Upper lobe of left lung (tissue), 6 donors: ENCODE measurements at regions not wholly inside any gene's neighbourhood (a gene's known extent, or its start where the extent isn't known, plus 50 kb on each side); places are given as distances from the start of the nearest gene placed in this dataset.

Experiments used
- ATAC-seq, 2 donors: fragments of 200-7000 bp; cut with Tn5 transposase; one replicate each; pipeline ENCODE4 v1.9.1; 2022; ENCODE audit warnings: mild to moderate bottlenecking in 2 of 2, moderate library complexity in 2 of 2; ENCODE audit not compliant: low FRiP score in 2 of 2
- DNase-seq, 2 donors: peaks; one replicate each; pipeline ENCODE4 v3.0.0-alpha.2; 2019 to 2020
- H3K27ac ChIP-seq, 4 donors: fragments of 200-600 bp; sonication (generic); one replicate each; pipeline ENCODE4 v1.5.1; 2016 to 2019
- H3K27me3 ChIP-seq, 4 donors: fragments of 200-600 bp; sonication (generic); one replicate each; pipeline ENCODE4 v1.5.1; 2017 to 2019
- H3K36me3 ChIP-seq, 4 donors: fragments of 200-600 bp; sonication (generic); one replicate each; pipeline ENCODE4 v1.5.1; 2016 to 2019
- H3K4me1 ChIP-seq, 4 donors: fragments of 200-600 bp; sonication (generic); one replicate each; pipeline ENCODE4 v1.5.1; 2018 to 2019
- H3K4me3 ChIP-seq, 4 donors: fragments of 200-600 bp; sonication (generic); one replicate each; pipeline ENCODE4 v1.5.1; 2017 to 2019; ENCODE audit warnings: mild to moderate bottlenecking in 2 of 4, moderate library complexity in 1 of 4
- H3K9me3 ChIP-seq, 4 donors: fragments of 200-600 bp; sonication (generic); one replicate each; pipeline ENCODE4 v1.5.1; 2018 to 2019
- EP300 ChIP-seq, 4 donors: sonication (generic); formaldehyde crosslinking; IDR thresholded peaks; one replicate each; pipeline ENCODE4 v1.5.1; 2017; ENCODE audit warnings: antibody characterized with exemption in 4 of 4, control low read depth in 2 of 4
- POLR2A ChIP-seq, 4 donors: fragments of 450-650 bp; IDR thresholded peaks; one replicate each; pipeline ENCODE4 v1.5.1; 2016 to 2017; ENCODE audit warnings: antibody characterized with exemption in 4 of 4, mild to moderate bottlenecking in 2 of 4
- POLR2AphosphoS5 ChIP-seq, 2 donors: sonication (generic); formaldehyde crosslinking; IDR thresholded peaks; one replicate each; pipeline ENCODE4 v1.5.1; 2017; ENCODE audit warnings: antibody characterized with exemption in 2 of 2
- WGBS, 2 donors: methylation state at CpG; one replicate each; pipeline ENCODE4 v1.1.5; 2017 to 2018; 5-methylcytosine and 5-hydroxymethylcytosine counted together
- TF ChIP-seq, protein P1 (sequence below), 6 experiments: fragments of 450-650 bp in 4 of 6; fragments of 200-600 bp in 2 of 6; sonication (generic) in 2 of 6; IDR thresholded peaks; one replicate each; pipeline ENCODE4 v1.5.1; 2016 to 2019; ENCODE audit warnings: antibody characterized with exemption in 6 of 6
- donor health status: DM: no; HTN: no; CAD: no; lungs with moderate emphysema.
- donor health status: DM: no; HTN: yes; CAD: no; lungs with severe emphysema.

DNA sequence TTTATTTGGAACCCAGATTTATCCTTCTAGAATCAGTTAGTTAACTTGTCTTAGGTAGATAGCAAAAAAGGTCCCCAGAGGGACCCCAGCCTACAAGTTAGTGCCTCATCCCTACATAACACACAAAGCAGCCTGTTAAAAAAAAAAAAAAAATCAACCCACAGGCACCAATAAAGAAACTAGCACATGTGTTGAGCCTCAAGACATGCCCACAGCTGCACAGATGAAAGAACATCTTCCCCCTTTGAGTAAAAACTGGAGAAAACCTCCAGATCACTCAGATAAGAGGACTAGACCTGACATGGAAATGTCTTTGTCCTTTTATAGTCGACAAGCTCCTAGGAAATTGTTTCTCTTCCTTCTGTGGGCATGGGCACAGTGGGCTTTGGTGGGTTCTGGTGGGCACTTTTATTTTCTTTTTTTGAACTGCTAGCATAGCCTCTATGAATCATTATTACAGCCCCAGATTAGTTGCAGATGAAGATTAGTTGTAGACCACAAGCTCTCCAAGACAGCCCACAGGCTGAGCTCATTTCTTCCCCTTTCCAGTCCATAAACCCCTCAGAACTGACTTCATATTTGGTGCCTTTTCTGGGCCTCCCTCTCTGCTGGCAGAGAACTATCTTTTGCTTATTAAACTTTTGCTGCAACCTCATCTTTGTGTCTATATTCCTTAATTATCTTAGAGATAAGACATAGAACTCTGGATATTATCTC is 427.1 kb downstream of the KDM5D start:
- TF ChIP-seq EP300 (IDR thresholded peaks at IDR 0.05), result no peak
- 63% methylated on average over 1 of the region's 1 CpG; no CpG with 5 or more reads in 1 of the 2 donors for WGBS, 2 donors
- no peak for DNase-seq
- Histone ChIP-seq H3K27me3 (no peaks in the 10 kb centered on the region), H3K4me3 (no peak overlapping the region), H3K36me3 (no peaks in the 10 kb centered on the region), H3K4me1 (no peaks in the 10 kb centered on the region), H3K9me3 (peaks cover 0 to 3% (median 0%) of the 10 kb centered on the region in 4 donors), H3K27ac (no peak overlapping the region)
- ATAC-seq, result no peak

DNA sequence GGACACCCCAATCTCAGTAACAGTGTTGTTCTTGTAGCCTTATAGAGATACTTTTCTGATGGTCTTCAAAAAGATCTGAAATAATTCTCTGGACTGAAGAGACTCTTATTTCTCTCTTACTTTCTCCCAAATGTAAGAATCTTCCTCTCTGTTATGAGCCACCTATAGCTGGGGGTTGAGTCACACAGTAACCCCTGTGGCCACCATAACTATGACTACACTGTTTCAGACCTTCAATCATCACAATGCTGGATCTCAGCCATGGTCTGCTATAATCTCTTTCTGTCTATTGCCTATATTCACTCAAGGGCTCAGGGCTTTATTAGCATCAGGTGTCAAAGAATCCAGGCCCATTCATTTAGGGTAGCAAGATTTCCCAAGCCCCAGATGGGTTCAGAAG is 436.9 kb downstream of the KDM5D start:
- TF ChIP-seq, protein P1, sequence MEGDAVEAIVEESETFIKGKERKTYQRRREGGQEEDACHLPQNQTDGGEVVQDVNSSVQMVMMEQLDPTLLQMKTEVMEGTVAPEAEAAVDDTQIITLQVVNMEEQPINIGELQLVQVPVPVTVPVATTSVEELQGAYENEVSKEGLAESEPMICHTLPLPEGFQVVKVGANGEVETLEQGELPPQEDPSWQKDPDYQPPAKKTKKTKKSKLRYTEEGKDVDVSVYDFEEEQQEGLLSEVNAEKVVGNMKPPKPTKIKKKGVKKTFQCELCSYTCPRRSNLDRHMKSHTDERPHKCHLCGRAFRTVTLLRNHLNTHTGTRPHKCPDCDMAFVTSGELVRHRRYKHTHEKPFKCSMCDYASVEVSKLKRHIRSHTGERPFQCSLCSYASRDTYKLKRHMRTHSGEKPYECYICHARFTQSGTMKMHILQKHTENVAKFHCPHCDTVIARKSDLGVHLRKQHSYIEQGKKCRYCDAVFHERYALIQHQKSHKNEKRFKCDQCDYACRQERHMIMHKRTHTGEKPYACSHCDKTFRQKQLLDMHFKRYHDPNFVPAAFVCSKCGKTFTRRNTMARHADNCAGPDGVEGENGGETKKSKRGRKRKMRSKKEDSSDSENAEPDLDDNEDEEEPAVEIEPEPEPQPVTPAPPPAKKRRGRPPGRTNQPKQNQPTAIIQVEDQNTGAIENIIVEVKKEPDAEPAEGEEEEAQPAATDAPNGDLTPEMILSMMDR (IDR thresholded peaks at IDR 0.05), result no peak
- TF ChIP-seq EP300 (IDR thresholded peaks at IDR 0.05), result no peak
- no peak for TF ChIP-seq POLR2AphosphoS5 (IDR thresholded peaks at IDR 0.05)
- no peak for TF ChIP-seq POLR2A (IDR thresholded peaks at IDR 0.05)
- H3K4me1 ChIP-seq, result no peaks in the 10 kb centered on the region
- H3K4me3 ChIP-seq, result no peak overlapping the region
- no peak for ATAC-seq
- H3K9me3 ChIP-seq, result no peaks in the 10 kb centered on the region
- H3K27me3 ChIP-seq, result no peaks in the 10 kb centered on the region
- no peak overlapping the region for H3K27ac ChIP-seq
- H3K36me3 ChIP-seq, result no peaks in the 10 kb centered on the region
- no peak for DNase-seq

DNA sequence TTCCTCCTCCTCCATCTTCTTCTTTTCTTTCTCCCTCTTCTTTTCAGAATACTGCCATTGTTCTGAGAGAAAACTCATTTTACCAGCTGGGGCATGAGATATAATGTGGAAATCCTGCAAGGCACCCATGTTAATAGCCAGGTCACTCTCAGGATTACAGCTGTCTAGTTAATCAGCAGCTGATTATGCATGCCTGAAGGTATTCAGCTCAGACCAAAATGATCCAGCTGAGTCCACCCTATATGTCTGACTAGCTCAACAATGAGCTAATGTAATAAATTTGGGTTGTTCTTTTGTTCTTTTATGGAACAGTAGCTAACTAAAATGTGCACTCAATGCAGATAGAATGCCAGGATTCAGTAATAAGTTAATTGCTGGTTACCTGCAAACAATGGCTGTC is 441.4 kb downstream of the KDM5D start:
- Histone ChIP-seq H3K27ac (no peak overlapping the region), H3K4me3 (no peak overlapping the region), H3K27me3 (no peaks in the 10 kb centered on the region), H3K36me3 (no peaks in the 10 kb centered on the region), H3K4me1 (no peaks in the 10 kb centered on the region), H3K9me3 (no peaks in the 10 kb centered on the region)
- TF ChIP-seq POLR2AphosphoS5 (IDR thresholded peaks at IDR 0.05) (no peak), EP300 (IDR thresholded peaks at IDR 0.05) (no peak), POLR2A (IDR thresholded peaks at IDR 0.05) (no peak)
- TF ChIP-seq, protein P1 (IDR thresholded peaks at IDR 0.05), result no peak
- no peak for DNase-seq
- ATAC-seq, result no peak

DNA sequence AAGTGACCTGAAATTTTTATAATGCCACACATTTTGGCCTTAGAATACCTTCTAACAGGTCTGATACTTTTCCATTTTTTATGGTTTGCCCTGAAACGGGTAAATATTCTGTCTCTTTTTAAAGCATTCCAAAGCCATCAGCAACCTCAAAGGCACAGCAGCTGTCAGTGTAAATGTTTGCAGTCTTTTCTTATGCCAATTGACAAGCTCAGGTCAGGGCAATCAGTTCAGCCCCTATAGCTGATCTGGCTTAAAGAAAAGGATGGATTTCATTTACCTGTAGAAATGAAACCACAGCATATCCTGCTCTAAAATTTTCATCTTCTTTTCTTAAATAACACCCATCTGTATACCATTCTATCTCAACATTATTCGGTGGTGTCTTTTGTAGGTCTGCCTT is 453.6 kb downstream of the KDM5D start:
- Histone ChIP-seq H3K27me3 (no peaks in the 10 kb centered on the region), H3K27ac (no peak overlapping the region), H3K4me1 (no peaks in the 10 kb centered on the region), H3K4me3 (no peak overlapping the region), H3K9me3 (no peaks in the 10 kb centered on the region), H3K36me3 (no peaks in the 10 kb centered on the region)
- DNase-seq, result no peak
- ATAC-seq, result no peak
- WGBS, 2 donors, result 28% methylated on average over 2 of the region's 2 CpGs; no CpG with 5 or more reads in 1 of the 2 donors
- no peak for TF ChIP-seq EP300 (IDR thresholded peaks at IDR 0.05)
- no peak for TF ChIP-seq POLR2A (IDR thresholded peaks at IDR 0.05)
- TF ChIP-seq, protein P1 (IDR thresholded peaks at IDR 0.05), result no peak
- no peak for TF ChIP-seq POLR2AphosphoS5 (IDR thresholded peaks at IDR 0.05)

DNA sequence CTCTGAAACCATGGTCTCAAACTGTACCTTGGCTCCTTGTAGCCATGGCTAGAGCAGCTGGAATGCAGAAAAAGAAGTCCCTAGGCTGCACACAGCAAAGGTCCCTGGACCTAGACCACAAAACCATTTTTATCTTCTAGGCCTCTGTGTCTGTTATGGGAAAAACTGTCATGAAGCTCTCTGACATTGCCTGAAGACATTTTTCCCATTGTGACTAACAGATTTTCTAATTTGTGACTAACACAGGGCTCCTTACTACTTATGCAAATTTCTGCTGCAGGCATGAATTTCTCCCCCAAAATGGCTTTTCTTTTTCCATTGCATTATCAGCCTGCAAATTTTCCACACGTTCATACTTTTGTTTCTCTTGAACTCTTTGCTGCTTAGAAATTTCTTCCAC is 470.4 kb downstream of the KDM5D start:
- Histone ChIP-seq H3K4me3 (no peak overlapping the region), H3K27me3 (no peaks in the 10 kb centered on the region), H3K4me1 (no peaks in the 10 kb centered on the region), H3K36me3 (no peaks in the 10 kb centered on the region), H3K27ac (no peak overlapping the region), H3K9me3 (no peaks in the 10 kb centered on the region)
- TF ChIP-seq POLR2AphosphoS5 (IDR thresholded peaks at IDR 0.05) (no peak), POLR2A (IDR thresholded peaks at IDR 0.05) (no peak), EP300 (IDR thresholded peaks at IDR 0.05) (no peak)
- TF ChIP-seq, protein P1 (IDR thresholded peaks at IDR 0.05), result no peak
- 61% methylated on average over 1 of the region's 1 CpG; no CpG with 5 or more reads in 1 of the 2 donors for WGBS, 2 donors
- ATAC-seq (no peak), DNase-seq (no peak)
